ENCODE measurements at regions not wholly inside any gene's neighbourhood (a gene's known extent, or its start where the extent isn't known, plus 50 kb on each side); places are given as distances from the start of the nearest gene placed in this dataset.

GRCh38 chr6:146878952-146879340, 280.2 kb downstream of the ADGB start:
- no CpG with 5 or more reads among the region's 2 CpGs for WGBS (ENCODE audit: insufficient coverage)
- peaks cover 41% of the 10 kb centered on the region for H3K4me1 Mint-ChIP-seq
- TF ChIP-seq CTCF (IDR thresholded peaks at IDR 0.05): no peak
- peaks cover 0 to 3% (median 0%) of the 10 kb centered on the region in 3 donors for H3K27me3 Mint-ChIP-seq (ENCODE audit: low read depth in 3 of 3)
- H3K9me3 ChIP-seq (replicated peaks in 1 of 2; ENCODE audit: control insufficient read depth in 1 of 2, insufficient read depth in 1 of 2, low read length in 2 of 2): peaks cover 0 to 3% of the 10 kb centered on the region in 2 donors
- H3K4me3 ChIP-seq (replicated peaks in 1 of 3; ENCODE audit: low read depth in 2 of 3, low read length in 3 of 3): peak overlapping the region in 1 of 3 experiments; percentile 56
- no peaks in the 10 kb centered on the region for H4K20me1 ChIP-seq (ENCODE audit: insufficient read depth, low read length)
- H3K9me3 Mint-ChIP-seq: peaks cover 0 to 4% (median 2%) of the 10 kb centered on the region in 7 donors
- peaks cover 40 to 52% of the 10 kb centered on the region in 2 donors for H3K4me1 ChIP-seq (ENCODE audit: control insufficient read depth in 1 of 2, insufficient read depth in 2 of 2, low read length in 2 of 2)
- H3K4me2 ChIP-seq (replicated peaks; ENCODE audit: extremely low read depth, low read length, poor library complexity, severe bottlenecking): peak overlapping the region; percentile 72
- H3K27ac Mint-ChIP-seq: peak overlapping the region; percentile 90 to 99 (median 96)
- peak overlapping the region in 1 of 2 donors; percentile 68 for H3K4me3 Mint-ChIP-seq
- peak overlapping the region; percentile 38 for H3K9ac ChIP-seq (ENCODE audit: insufficient read depth, low read length, poor library complexity, severe bottlenecking)
- peak overlapping the region; percentile 79 to 85 for H3K27ac ChIP-seq (ENCODE audit: low read depth in 1 of 2, low read length in 2 of 2)
- peaks cover 0 to 2% of the 10 kb centered on the region in 2 donors for H3K36me3 Mint-ChIP-seq
- intact Hi-C loops (cut with micrococcal nuclease): loop anchor here (5.0 kb wide), 1 partner anchor 33 kb away; no protein-coding TSS in a partner anchor
- H3K27me3 ChIP-seq (ENCODE audit: control insufficient read depth in 2 of 2, insufficient read depth in 2 of 2, low read length in 2 of 2): no peaks in the 10 kb centered on the region
- H3K79me2 ChIP-seq (ENCODE audit: insufficient read depth, low read length): peaks cover 5% of the 10 kb centered on the region
- no peaks in the 10 kb centered on the region for H3K36me3 ChIP-seq (replicated peaks in 1 of 2; ENCODE audit: control insufficient read depth in 1 of 2, insufficient read depth in 2 of 2, low read length in 2 of 2)
- H2AFZ ChIP-seq (ENCODE audit: insufficient read depth, low read depth, low read length, poor library complexity, severe bottlenecking): no peak overlapping the region
- DNase-seq: peak; percentile 27 to 69 (median 61)

- no peaks in the 10 kb centered on the region for H3K36me3 Mint-ChIP-seq
- TF ChIP-seq CTCF (IDR thresholded peaks at IDR 0.05): no peak
- Histone ChIP-seq H3K4me2 (replicated peaks; ENCODE audit: extremely low read depth, low read length, poor library complexity, severe bottlenecking) (peak overlapping the region; percentile 72), H3K9ac (ENCODE audit: insufficient read depth, low read length, poor library complexity, severe bottlenecking) (no peak overlapping the region), H3K36me3 (replicated peaks in 1 of 2; ENCODE audit: control insufficient read depth in 1 of 2, insufficient read depth in 2 of 2, low read length in 2 of 2) (no peaks in the 10 kb centered on the region), H3K9me3 (replicated peaks in 1 of 2; ENCODE audit: control insufficient read depth in 1 of 2, insufficient read depth in 1 of 2, low read length in 2 of 2) (peaks cover 0 to 5% of the 10 kb centered on the region in 2 donors), H3K4me1 (ENCODE audit: control insufficient read depth in 1 of 2, insufficient read depth in 2 of 2, low read length in 2 of 2) (peaks cover 40 to 52% of the 10 kb centered on the region in 2 donors), H4K20me1 (ENCODE audit: insufficient read depth, low read length) (no peaks in the 10 kb centered on the region), H3K27me3 (ENCODE audit: control insufficient read depth in 2 of 2, insufficient read depth in 2 of 2, low read length in 2 of 2) (no peaks in the 10 kb centered on the region), H3K4me3 (replicated peaks in 1 of 3; ENCODE audit: low read depth in 2 of 3, low read length in 3 of 3) (peak overlapping the region in 1 of 3 experiments; percentile 56), H2AFZ (ENCODE audit: insufficient read depth, low read depth, low read length, poor library complexity, severe bottlenecking) (no peak overlapping the region), H3K27ac (ENCODE audit: low read depth in 1 of 2, low read length in 2 of 2) (peak overlapping the region in 1 of 2 donors; percentile 85), H3K79me2 (ENCODE audit: insufficient read depth, low read length) (peaks cover 5% of the 10 kb centered on the region)
- intact Hi-C loops (cut with micrococcal nuclease): loop anchor here (5.0 kb wide), 1 partner anchor 33 kb away; no protein-coding TSS in a partner anchor
- H3K27ac Mint-ChIP-seq: peak overlapping the region; percentile 90 to 99 (median 96)
- H3K4me1 Mint-ChIP-seq: peaks cover 40% of the 10 kb centered on the region
- DNase-seq: no peak
- H3K4me3 Mint-ChIP-seq: no peak overlapping the region
- H3K9me3 Mint-ChIP-seq: peaks cover 0 to 5% (median 2%) of the 10 kb centered on the region in 7 donors
- H3K27me3 Mint-ChIP-seq (ENCODE audit: low read depth in 3 of 3): peaks cover 0 to 3% (median 0%) of the 10 kb centered on the region in 3 donors
- WGBS (ENCODE audit: insufficient coverage): 43% methylated on average over 2 of the region's 4 CpGs
Observed at GRCh38 chr6:146879406-146880117, 280.8 kb downstream of the ADGB start.
